HG03108 (cell line): ENCODE measurements at regions not wholly inside any gene's neighbourhood (a gene's known extent, or its start where the extent isn't known, plus 50 kb on each side); places are given as distances from the start of the nearest gene placed in this dataset.

Source experiments
- ATAC-seq: cut with Tn5 transposase; IDR thresholded peaks from one replicate; pipeline ENCODE4 v1.9.1; 2021; ENCODE audit warnings: moderate library complexity; ENCODE audit not compliant: unreplicated experiment

DNA sequence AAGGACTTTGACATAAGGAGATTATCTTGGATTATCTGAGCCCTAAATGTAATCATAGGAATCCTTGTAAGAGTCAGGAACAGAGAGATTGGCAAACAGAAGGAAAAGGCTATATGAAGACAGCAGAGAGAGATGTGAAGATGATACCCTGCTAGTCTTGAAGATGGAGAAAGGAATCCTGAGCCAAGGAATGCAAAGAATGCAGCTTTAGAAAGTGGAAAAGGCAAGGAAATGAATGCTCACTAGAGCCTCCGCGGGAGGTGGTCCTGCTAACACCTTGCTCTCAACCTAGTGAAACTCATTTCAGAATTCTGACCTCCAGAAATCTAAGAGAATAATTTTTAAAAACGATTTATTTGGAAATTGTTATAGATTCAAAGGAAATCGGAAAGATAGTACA lies 117.1 kb downstream of the TBXT start:
- ATAC-seq: no peak

DNA sequence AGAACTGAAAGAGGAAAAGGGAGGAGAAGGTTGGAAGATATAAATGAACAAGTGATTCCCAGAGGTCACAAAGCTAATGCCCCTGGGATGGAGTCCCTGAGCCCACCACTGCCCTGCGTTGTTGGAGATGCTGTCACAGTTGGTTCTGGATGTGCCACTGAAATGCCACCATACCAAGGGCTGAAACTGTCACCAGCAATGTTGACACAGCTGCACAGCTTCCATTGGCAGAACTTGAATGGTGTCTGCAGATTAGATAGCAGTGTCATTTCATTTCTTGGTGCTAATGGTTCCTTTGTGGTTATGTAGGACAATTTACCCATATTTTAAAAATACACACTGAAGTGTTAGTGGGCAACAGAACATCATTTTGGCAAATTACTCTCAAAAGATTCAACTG lies 120.7 kb downstream of the TBXT start:
- ATAC-seq: no peak

- ATAC-seq: no peak
Observed at GRCh38 chr6:166046226-166046625, 121.4 kb downstream of the TBXT start.

DNA sequence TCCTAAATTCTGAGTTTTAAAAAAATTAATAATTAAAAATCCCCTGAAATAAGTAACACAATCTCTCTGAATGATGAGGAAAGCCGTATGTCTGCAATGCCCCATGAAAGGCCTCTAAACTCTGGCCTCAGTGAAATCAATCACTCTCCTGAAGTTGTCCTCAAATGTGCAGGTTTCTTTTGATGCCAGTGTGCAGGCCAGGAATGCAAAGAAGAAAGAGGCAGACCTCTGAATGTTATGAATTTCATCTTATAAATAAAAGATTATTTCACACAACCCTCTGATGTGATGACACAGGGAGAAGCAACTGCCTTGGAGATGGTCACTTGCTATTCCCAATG lies 121.8 kb downstream of the TBXT start:
- ATAC-seq: no peak

GRCh38 chr6:166045173-166045859 lies 122.3 kb downstream of the TBXT start:
- no peak for ATAC-seq

DNA sequence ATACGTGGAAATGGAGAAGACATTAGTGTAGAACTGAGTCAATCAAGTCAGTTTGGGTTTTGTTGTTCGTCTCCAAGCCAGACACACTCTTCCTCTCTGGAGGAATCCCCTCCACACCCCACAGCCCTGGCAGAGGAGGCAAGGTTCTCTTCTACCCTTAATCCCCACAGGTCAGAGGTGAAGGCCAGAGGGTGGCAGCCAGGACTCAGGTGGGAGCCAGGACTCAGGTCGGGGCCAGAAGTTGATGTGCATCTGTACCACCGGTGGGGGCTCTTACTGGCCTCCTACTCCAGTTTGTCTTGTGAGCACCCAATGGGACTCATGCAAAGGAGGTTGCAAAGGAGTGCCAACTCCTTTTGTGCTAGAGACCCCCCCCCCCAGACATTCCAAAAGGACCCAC lies 126.4 kb downstream of the TBXT start:
- no peak for ATAC-seq

DNA sequence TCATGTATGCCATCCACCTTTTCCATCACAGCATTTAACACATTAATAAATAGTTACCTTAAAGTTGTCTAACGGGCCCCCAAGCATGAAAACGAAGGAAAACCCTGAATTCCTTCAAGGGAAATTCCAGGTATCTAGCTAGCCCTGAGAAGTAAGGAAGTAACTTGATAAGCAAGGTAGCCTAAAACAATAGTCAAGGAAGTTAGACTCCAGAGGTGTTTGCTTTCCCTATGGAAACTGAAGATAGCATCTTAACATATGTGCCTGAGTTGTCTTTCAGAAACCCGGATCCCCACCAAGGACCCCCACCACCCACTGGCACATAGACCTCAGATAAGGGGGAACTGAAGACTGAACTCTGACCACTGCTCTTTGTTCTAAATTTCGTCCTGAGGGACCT lies 127.4 kb downstream of the TBXT start:
- no peak for ATAC-seq

DNA sequence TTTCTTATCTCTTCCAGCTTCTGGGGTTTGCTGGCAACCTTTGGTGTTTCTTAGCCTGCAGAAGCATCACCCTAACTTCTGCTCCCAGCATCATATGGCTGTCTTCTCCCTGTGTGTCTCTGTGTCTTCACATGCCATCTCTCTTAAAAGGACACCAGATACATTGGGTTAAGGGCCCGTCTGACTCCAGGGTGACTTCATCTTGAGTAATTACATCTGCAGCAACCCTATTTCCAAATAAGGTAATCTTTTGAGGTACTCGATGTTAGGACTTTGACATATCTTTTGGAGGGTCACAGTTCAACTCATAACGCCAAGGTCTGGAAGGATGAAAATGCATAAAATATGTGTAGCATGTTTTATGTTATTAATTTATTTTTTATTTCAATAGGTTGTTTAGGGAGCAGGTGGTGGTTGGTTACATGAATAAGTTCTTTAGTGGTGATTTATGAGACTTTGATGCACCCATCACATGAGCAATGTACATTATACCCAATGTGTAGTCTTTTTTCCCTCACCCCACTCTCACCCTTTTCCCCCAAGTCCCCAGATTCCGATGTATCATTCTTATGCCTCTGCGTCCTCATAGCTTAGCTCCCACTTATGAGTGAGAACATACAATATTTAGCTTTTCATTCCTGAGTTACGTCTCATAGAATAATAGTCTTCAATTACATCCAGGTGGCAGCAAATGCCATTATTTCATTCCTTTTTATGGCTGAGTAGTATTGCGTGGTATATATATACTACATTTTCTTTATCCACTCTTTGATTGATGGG lies 131.1 kb downstream of the TBXT start:
- ATAC-seq: no peak

GRCh38 chr6:166032366-166033200 lies 135.1 kb downstream of the TBXT start:
- no peak for ATAC-seq

GRCh38 chr6:166031275-166031674 lies 136.4 kb downstream of the TBXT start:
- ATAC-seq: no peak

- ATAC-seq: no peak
Observed at GRCh38 chr6:166029506-166029905, 138.1 kb downstream of the TBXT start.

- ATAC-seq: no peak
Observed at GRCh38 chr6:166027761-166028160, 139.9 kb downstream of the TBXT start.

DNA sequence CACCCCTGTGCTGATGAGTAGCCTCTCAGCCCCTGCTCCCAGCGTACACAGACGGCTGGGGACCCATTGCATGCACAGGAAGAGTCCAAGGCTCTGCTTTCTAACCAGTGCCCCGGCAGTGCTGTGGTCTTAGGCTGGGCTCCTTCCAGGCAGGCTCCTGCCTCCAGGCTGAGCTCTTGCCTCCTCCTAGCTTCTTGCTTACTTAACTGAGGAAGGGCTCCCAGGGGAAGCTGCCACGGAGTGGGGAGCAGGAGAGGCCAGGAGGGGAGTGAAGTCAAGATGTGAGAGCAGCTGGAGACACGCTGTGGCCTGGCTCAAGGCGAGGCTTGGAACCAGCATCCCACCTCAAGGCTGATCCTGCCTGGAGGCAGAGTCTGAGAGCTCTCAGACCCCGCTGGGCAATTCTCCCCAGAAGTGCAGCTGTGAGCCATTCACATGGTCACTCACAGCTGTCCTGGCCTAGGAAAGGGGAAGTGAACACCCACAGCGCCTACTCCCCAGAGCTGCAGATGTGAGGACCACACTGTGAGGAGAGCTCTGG lies 141.0 kb downstream of the TBXT start:
- no peak for ATAC-seq

GRCh38 chr6:166025149-166025898 lies 142.3 kb downstream of the TBXT start:
- ATAC-seq: no peak

DNA sequence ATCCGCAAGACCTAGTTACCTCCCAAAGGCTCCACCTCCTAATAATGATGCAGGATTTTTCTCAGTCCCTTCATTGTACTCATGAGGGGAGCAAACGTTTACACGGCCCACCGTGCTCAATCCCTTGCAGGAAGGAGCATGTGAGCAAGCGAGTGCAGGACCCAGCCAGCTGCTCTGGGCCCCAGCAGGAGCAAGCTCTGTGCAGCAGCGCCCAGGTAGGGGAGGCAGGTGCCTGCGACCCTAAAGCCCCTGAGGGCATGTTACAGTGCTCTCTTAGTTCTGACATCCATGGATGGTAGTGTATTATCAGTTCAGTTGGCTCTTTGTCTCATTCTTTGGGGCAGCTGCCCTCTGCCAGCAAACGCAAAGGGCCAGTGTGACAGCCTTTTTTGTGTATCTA lies 143.4 kb downstream of the TBXT start:
- ATAC-seq: no peak

DNA sequence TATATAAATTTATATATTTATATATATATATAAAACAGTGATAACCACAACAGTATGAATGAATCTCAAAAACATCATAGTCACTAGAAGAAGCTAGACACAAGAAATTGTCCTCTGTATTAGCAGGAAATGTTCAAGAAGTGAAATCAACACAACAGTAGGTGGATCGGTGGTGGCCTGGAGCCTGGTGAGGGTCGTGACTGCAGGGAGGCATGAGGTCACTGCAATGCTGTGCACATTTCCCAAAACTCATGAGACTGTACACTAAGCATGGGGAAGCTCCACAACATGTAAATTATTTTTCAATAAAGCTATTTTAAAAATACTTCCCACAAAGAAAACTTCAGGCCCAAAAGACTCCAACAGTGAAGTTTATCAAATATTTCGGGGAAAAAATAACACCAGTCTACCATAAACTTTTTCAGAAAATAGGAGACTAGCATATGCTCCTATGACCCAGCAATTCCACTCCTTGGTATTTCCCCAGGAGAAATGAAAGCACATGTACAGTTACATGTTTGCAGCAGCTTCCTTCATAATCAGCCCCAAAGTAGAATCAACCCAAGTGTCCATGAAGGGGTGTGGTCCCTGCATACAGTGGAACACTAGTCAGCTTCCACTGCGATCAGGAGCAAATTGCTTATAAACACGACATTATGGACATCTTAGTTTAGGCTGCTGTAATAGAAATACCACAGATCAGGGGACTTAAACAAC lies 144.2 kb downstream of the TBXT start:
- no peak for ATAC-seq

DNA sequence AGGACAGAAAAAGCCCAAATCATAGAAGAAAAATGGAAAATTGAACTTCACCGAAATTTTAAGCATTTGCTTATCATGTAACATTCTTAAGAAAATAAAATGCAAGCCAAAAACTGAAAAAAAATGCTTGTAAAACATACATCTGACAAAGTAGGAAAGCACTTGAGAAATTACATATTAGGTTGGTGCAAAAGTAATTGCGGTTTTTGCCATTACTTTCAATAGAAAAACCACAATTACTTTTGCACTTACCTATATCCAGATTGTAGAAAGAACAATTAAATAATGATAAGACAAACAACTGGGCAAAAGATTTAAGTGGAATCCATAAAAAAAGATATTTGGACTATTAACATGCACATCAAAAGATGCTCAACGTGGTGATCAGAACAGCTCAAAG lies 146.2 kb downstream of the TBXT start:
- ATAC-seq: no peak

GRCh38 chr6:166019214-166019613 lies 148.4 kb downstream of the TBXT start:
- ATAC-seq: no peak

DNA sequence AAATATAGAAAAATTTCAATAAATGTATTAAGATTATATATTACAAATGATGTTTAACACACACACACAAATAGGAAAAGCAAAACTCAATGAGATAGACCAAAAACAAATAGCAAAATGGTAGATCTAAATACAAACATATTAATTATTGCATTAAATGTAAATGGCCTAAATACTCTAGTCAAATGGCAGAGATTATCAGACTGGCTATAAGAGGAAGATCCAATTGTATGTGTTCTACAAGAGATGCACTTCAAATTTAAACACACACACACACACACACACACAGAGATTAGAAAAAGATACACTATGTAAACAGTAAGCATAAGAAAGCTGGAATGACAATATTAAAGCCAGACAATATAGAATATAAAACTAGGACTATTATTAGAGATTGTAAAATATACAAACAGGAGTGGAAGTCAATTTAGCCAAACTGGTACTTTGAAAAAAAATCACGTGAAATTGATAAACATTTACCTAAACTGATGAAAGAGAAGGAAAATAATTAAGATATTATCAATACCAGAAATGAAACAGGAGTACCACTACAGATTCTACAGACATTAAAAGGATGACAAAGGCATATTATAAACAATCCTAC lies 150.5 kb downstream of the TBXT start:
- ATAC-seq: no peak

GRCh38 chr6:166014966-166015365 lies 152.7 kb downstream of the TBXT start:
- no peak for ATAC-seq
